RCC 7860 (cell line): ENCODE measurements at regions not wholly inside any gene's neighbourhood (a gene's known extent, or its start where the extent isn't known, plus 50 kb on each side); places are given as distances from the start of the nearest gene placed in this dataset.
"Not testable (repeated sequence)": the region's sequence is repeated elsewhere in the genome, so short reads cannot be mapped to it uniquely, and the experiment has no call there.

ENCODE experiments used
- DNase-seq: peaks from one replicate; pipeline ENCODE4 v3.0.0-alpha.2; 2015; ENCODE audit warnings: low spot score
- FAIRE-seq: peaks from 2 replicates; lab custom pipeline; 2012; peaks lifted over from hg19 to GRCh38; lab: Jason Lieb, UNC

- DNase-seq = no peak
Measured at GRCh38 chr4:134145369-134145768, 56.2 kb downstream of the PABPC4L start.

GRCh38 chr4:134144337-134144736, 57.3 kb downstream of the PABPC4L start:
- FAIRE-seq (no peak), DNase-seq (no peak)

More at GRCh38 chr4:134145369-134145768, 56.2 kb downstream of the PABPC4L start:
- no peak for FAIRE-seq

GRCh38 chr4:134141728-134142127, 59.9 kb downstream of the PABPC4L start:
- FAIRE-seq = no peak

GRCh38 chr4:134139188-134139587, 62.4 kb downstream of the PABPC4L start:
- DNase-seq (no peak), FAIRE-seq (no peak)

More at GRCh38 chr4:134141728-134142127, 59.9 kb downstream of the PABPC4L start:
- DNase-seq = no peak

GRCh38 chr4:134132086-134132783, 69.4 kb downstream of the PABPC4L start:
- FAIRE-seq = no peak
- DNase-seq = no peak

GRCh38 chr4:134126955-134127354, 74.6 kb downstream of the PABPC4L start:
- FAIRE-seq (no peak), DNase-seq (no peak)

GRCh38 chr4:134126000-134126560, 75.5 kb downstream of the PABPC4L start:
- no peak for DNase-seq
- FAIRE-seq = no peak

GRCh38 chr4:134122903-134123302, 78.7 kb downstream of the PABPC4L start:
- DNase-seq = no peak
- FAIRE-seq = no peak

- DNase-seq (no peak), FAIRE-seq (no peak)
Measured at GRCh38 chr4:134117392-134118183, 84.0 kb downstream of the PABPC4L start.

GRCh38 chr4:134089885-134090284, 111.7 kb downstream of the PABPC4L start:
- FAIRE-seq = no peak

GRCh38 chr4:134085496-134085895, 116.1 kb downstream of the PABPC4L start:
- DNase-seq = no peak
- FAIRE-seq = no peak

More at GRCh38 chr4:134089885-134090284, 111.7 kb downstream of the PABPC4L start:
- DNase-seq = no peak

- FAIRE-seq, DNase-seq: not testable (repeated sequence)
Measured at GRCh38 chr4:134079085-134079484, 122.5 kb downstream of the PABPC4L start.

- no peak for DNase-seq
- no peak for FAIRE-seq
Measured at GRCh38 chr4:134078230-134078914, 123.2 kb downstream of the PABPC4L start.

GRCh38 chr4:134073711-134074110, 127.9 kb downstream of the PABPC4L start:
- FAIRE-seq (no peak), DNase-seq (no peak)

GRCh38 chr4:134072137-134072536, 129.5 kb downstream of the PABPC4L start:
- FAIRE-seq (no peak), DNase-seq (no peak)

GRCh38 chr4:134070174-134070573, 131.4 kb downstream of the PABPC4L start:
- FAIRE-seq (no peak), DNase-seq (no peak)

GRCh38 chr4:134057356-134057755, 144.2 kb downstream of the PABPC4L start:
- DNase-seq (no peak), FAIRE-seq (no peak)

GRCh38 chr4:134046221-134046620, 155.4 kb downstream of the PABPC4L start:
- FAIRE-seq, DNase-seq: not testable (repeated sequence)

- no peak for DNase-seq
- no peak for FAIRE-seq
Measured at GRCh38 chr4:134045411-134045810, 156.2 kb downstream of the PABPC4L start.

- FAIRE-seq (no peak), DNase-seq (no peak)
Measured at GRCh38 chr4:134043266-134043665, 158.3 kb downstream of the PABPC4L start.

GRCh38 chr4:134028421-134028820, 173.2 kb downstream of the PABPC4L start:
- DNase-seq = peak; percentile 12
- FAIRE-seq = peak; percentile 57
